H1 (cell line): ENCODE measurements at regions not wholly inside any gene's neighbourhood (a gene's known extent, or its start where the extent isn't known, plus 50 kb on each side); places are given as distances from the start of the nearest gene placed in this dataset.

ENCODE experiments used
- CTCF ChIA-PET: fragments of 300-600 bp; sonication (Branson Sonifier 250); formaldehyde crosslinking; loops from one replicate; lab custom pipeline; 2021; ENCODE audit not compliant: partially characterized antibody; lab: Charles Lee
- POLR2A ChIA-PET: fragments of 300-600 bp; sonication (Branson Sonifier 250); formaldehyde crosslinking; loops from one replicate; lab custom pipeline; 2021; ENCODE audit warnings: inconsistent platforms; ENCODE audit not compliant: partially characterized antibody; lab: Charles Lee
- DNase-seq, 2 experiments: peaks; one replicate each; pipeline versions ENCODE4 v3.0.0 to v3.0.0-alpha.2; 2010 to 2022; ENCODE audit warnings: low spot score in 2 of 2, low read depth in 1 of 2, mixed read lengths in 1 of 2
- FAIRE-seq: peaks from 2 replicates; lab custom pipeline; 2011; peaks lifted over from hg19 to GRCh38; lab: Jason Lieb, UNC
- H2AFZ ChIP-seq: 2 replicates; pipeline ENCODE4 v1.8.1; 2012; ENCODE audit warnings: low read length, inconsistent platforms
- H2AK5ac ChIP-seq: 2 replicates; pipeline ENCODE4 v1.6.1; 2013; ENCODE audit warnings: low read depth, low read length
- H2BK120ac ChIP-seq: replicated peaks from 2 replicates; pipeline ENCODE3; 2013; ENCODE audit warnings: low read depth, low read length, inconsistent platforms
- H2BK12ac ChIP-seq: 2 replicates; pipeline ENCODE4 v1.6.1; 2013; ENCODE audit warnings: low read depth, low read length
- H2BK15ac ChIP-seq: 2 replicates; pipeline ENCODE4 v1.6.1; 2013; ENCODE audit warnings: low read length
- H2BK20ac ChIP-seq: 2 replicates; pipeline ENCODE4 v1.6.1; 2013; ENCODE audit warnings: low read length
- H2BK5ac ChIP-seq: 2 replicates; pipeline ENCODE4 v1.6.1; 2013; ENCODE audit warnings: low read depth, low read length
- H3K14ac ChIP-seq: 2 replicates; pipeline ENCODE4 v1.6.1; 2013; ENCODE audit warnings: inconsistent platforms; ENCODE audit not compliant: insufficient read length
- H3K18ac ChIP-seq: 2 replicates; pipeline ENCODE4 v1.6.1; 2013; ENCODE audit warnings: low read length; ENCODE audit errors: extremely low read depth
- H3K23ac ChIP-seq: 2 replicates; pipeline ENCODE4 v1.6.1; 2013; ENCODE audit warnings: inconsistent platforms; ENCODE audit not compliant: insufficient read length
- H3K23me2 ChIP-seq: 2 replicates; pipeline ENCODE4 v1.6.1; 2013; ENCODE audit warnings: low read depth, low read length
- H3K27ac ChIP-seq: 2 replicates; pipeline ENCODE4 v1.6.1; 2011; ENCODE audit warnings: low read depth, low read length, inconsistent platforms
- H3K27me3 ChIP-seq, 4 experiments: replicated peaks in 1 of 4; 1 replicate in 1 of 4; 2 replicates in 3 of 4; pipeline versions ENCODE4 v1.6.1 to v1.8.1; 2011 to 2013; ENCODE audit warnings: low read length in 3 of 4, mild to moderate bottlenecking in 3 of 4, inconsistent platforms in 2 of 4, mixed read lengths in 2 of 4, moderate library complexity in 1 of 4; ENCODE audit not compliant: control insufficient read depth in 3 of 4, insufficient read depth in 3 of 4; ENCODE audit errors: extremely low read depth in 1 of 4
- H3K36me3 ChIP-seq, 4 experiments: 2 replicates each; pipeline versions ENCODE4 v1.6.1 to v1.8.1; 2011 to 2013; ENCODE audit warnings: mild to moderate bottlenecking in 4 of 4, low read length in 3 of 4, moderate library complexity in 2 of 4, control low read depth in 1 of 4, inconsistent platforms in 1 of 4; ENCODE audit not compliant: insufficient read depth in 4 of 4, control insufficient read depth in 2 of 4
- H3K4ac ChIP-seq: replicated peaks from 2 replicates; pipeline ENCODE3; 2013; ENCODE audit warnings: low read length, low read depth, mixed read lengths, inconsistent platforms; ENCODE audit not compliant: insufficient read length
- H3K4me1 ChIP-seq, 4 experiments: replicated peaks in 1 of 4; 1 replicate in 1 of 4; 2 replicates in 3 of 4; pipeline versions ENCODE4 v1.6.1 to v1.8.1; 2011 to 2013; ENCODE audit warnings: low read length in 3 of 4, inconsistent platforms in 2 of 4, mixed read lengths in 1 of 4; ENCODE audit not compliant: insufficient read depth in 4 of 4, control insufficient read depth in 3 of 4
- H3K4me2 ChIP-seq, 2 experiments: 2 replicates each; pipeline versions ENCODE4 v1.6.1 to v1.8.1; 2011 to 2013; ENCODE audit warnings: low read depth in 2 of 2, low read length in 2 of 2, control low read depth in 1 of 2, inconsistent platforms in 1 of 2, mild to moderate bottlenecking in 1 of 2; ENCODE audit not compliant: insufficient read depth in 1 of 2
- H3K4me3 ChIP-seq, 4 experiments: fragments of 200-600, 300-600 bp in 1 of 4; sonication (generic), shearing (Covaris generic), sonication (Bioruptor Twin) in 1 of 4; 2 replicates each; pipeline versions ENCODE4 v1.5.1 to v1.8.1; 2011 to 2016; ENCODE audit warnings: low read length in 4 of 4, low read depth in 3 of 4, control low read depth in 2 of 4, inconsistent platforms in 2 of 4, mild to moderate bottlenecking in 2 of 4, mixed read lengths in 1 of 4, moderate library complexity in 1 of 4; ENCODE audit not compliant: insufficient read depth in 2 of 4; ENCODE audit errors: extremely low read depth in 1 of 4
- H3K56ac ChIP-seq: replicated peaks from 2 replicates; pipeline ENCODE3; 2013; ENCODE audit warnings: low read depth, mild to moderate bottlenecking, mixed read lengths, low read length, inconsistent platforms; ENCODE audit not compliant: insufficient read length
- H3K79me1 ChIP-seq: 2 replicates; pipeline ENCODE4 v1.6.1; 2013; ENCODE audit warnings: low read depth, low read length, control low read depth
- H3K79me2 ChIP-seq, 2 experiments: 2 replicates each; pipeline versions ENCODE4 v1.6.1 to v1.8.1; 2012 to 2013; ENCODE audit warnings: low read length in 2 of 2, mild to moderate bottlenecking in 2 of 2, inconsistent platforms in 1 of 2; ENCODE audit not compliant: insufficient read depth in 2 of 2, control insufficient read depth in 1 of 2
- H3K9ac ChIP-seq, 4 experiments: replicated peaks in 1 of 4; 1 replicate in 1 of 4; 2 replicates in 3 of 4; pipeline versions ENCODE4 v1.6.1 to v1.8.1; 2011 to 2013; ENCODE audit warnings: low read depth in 3 of 4, low read length in 3 of 4, control low read depth in 2 of 4, mild to moderate bottlenecking in 2 of 4, moderate library complexity in 2 of 4, inconsistent platforms in 1 of 4; ENCODE audit errors: extremely low read depth in 1 of 4
- H3K9me3 ChIP-seq, 2 experiments: 2 replicates each; pipeline versions ENCODE4 v1.6.1 to v1.8.1; 2012 to 2013; ENCODE audit warnings: mild to moderate bottlenecking in 2 of 2, moderate library complexity in 2 of 2, control low read depth in 1 of 2, inconsistent platforms in 1 of 2, low read depth in 1 of 2, low read length in 1 of 2, mixed read lengths in 1 of 2; ENCODE audit not compliant: insufficient read depth in 2 of 2
- H4K20me1 ChIP-seq, 2 experiments: replicated peaks in 1 of 2; 2 replicates each; pipeline versions ENCODE3 to v1.8.1; 2011 to 2013; ENCODE audit warnings: inconsistent platforms in 2 of 2, low read length in 2 of 2, mild to moderate bottlenecking in 1 of 2; ENCODE audit not compliant: insufficient read depth in 2 of 2, control insufficient read depth in 1 of 2
- H4K5ac ChIP-seq: 2 replicates; pipeline ENCODE4 v1.6.1; 2013; ENCODE audit warnings: low read length, low read depth, mixed read lengths, inconsistent platforms; ENCODE audit not compliant: insufficient read length
- H4K8ac ChIP-seq: 2 replicates; pipeline ENCODE4 v1.8.0; 2013; ENCODE audit warnings: mild to moderate bottlenecking, moderate library complexity, low read length, inconsistent platforms; ENCODE audit not compliant: insufficient read depth; ENCODE audit errors: extremely low read depth
- H4K91ac ChIP-seq: replicated peaks from 2 replicates; pipeline ENCODE3; 2013; ENCODE audit warnings: low read length, mixed read lengths, inconsistent platforms; ENCODE audit not compliant: insufficient read length
- CEBPB ChIP-seq: IDR thresholded peaks from 2 replicates; pipeline ENCODE4 v1.6.1; 2012; ENCODE audit warnings: low read depth, low read length
- CHD7 ChIP-seq: fragments of 300-600 bp; sonication (generic); IDR thresholded peaks from 2 replicates; pipeline ENCODE4 v1.7.1; 2012; ENCODE audit warnings: low read length, moderate library complexity, mild to moderate bottlenecking, inconsistent platforms; ENCODE audit not compliant: insufficient replicate concordance
- SP1 ChIP-seq: IDR thresholded peaks from 2 replicates; pipeline ENCODE4 v1.6.1; 2011; ENCODE audit warnings: low read depth, low read length

GRCh38 chr6:48998574-48998973 is 464.5 kb downstream of the MMUT start:
- H2BK12ac ChIP-seq, result no peak overlapping the region
- DNase-seq (no peak), FAIRE-seq (no peak)
- H3K4me3 ChIP-seq, result no peak overlapping the region
- H4K8ac ChIP-seq, result no peak overlapping the region
- H3K4me2 ChIP-seq, result no peak overlapping the region
- POLR2A ChIA-PET, result no interaction called here
- H2BK5ac ChIP-seq, result no peak overlapping the region
- H3K79me2 ChIP-seq, result no peaks in the 10 kb centered on the region
- no peaks in the 10 kb centered on the region for H3K36me3 ChIP-seq
- H2BK15ac ChIP-seq, result no peak overlapping the region
- CTCF ChIA-PET, result no interaction called here
- no peak overlapping the region for H4K5ac ChIP-seq
- H3K56ac ChIP-seq, result no peak overlapping the region
- H3K79me1 ChIP-seq, result no peaks in the 10 kb centered on the region
- no peak overlapping the region for H2AK5ac ChIP-seq
- H3K23me2 ChIP-seq, result no peaks in the 10 kb centered on the region
- H2AFZ ChIP-seq, result no peak overlapping the region
- H3K18ac ChIP-seq, result no peak overlapping the region
- no peaks in the 10 kb centered on the region for H3K9me3 ChIP-seq
- no peak overlapping the region for H3K14ac ChIP-seq
- H3K27ac ChIP-seq, result no peak overlapping the region
- no peak overlapping the region for H2BK20ac ChIP-seq
- H3K9ac ChIP-seq, result no peak overlapping the region
- no peak overlapping the region for H2BK120ac ChIP-seq
- no peaks in the 10 kb centered on the region for H4K20me1 ChIP-seq
- H3K27me3 ChIP-seq, result no peaks in the 10 kb centered on the region
- H3K4ac ChIP-seq, result no peak overlapping the region
- no peak overlapping the region for H3K23ac ChIP-seq
- no peak overlapping the region for H4K91ac ChIP-seq
- H3K4me1 ChIP-seq, result no peaks in the 10 kb centered on the region
- no peak for TF ChIP-seq CEBPB
- TF ChIP-seq SP1, result no peak
- TF ChIP-seq CHD7, result no peak
